ENCODE measurements at regions not wholly inside any gene's neighbourhood (a gene's known extent, or its start where the extent isn't known, plus 50 kb on each side); places are given as distances from the start of the nearest gene placed in this dataset.

DNA sequence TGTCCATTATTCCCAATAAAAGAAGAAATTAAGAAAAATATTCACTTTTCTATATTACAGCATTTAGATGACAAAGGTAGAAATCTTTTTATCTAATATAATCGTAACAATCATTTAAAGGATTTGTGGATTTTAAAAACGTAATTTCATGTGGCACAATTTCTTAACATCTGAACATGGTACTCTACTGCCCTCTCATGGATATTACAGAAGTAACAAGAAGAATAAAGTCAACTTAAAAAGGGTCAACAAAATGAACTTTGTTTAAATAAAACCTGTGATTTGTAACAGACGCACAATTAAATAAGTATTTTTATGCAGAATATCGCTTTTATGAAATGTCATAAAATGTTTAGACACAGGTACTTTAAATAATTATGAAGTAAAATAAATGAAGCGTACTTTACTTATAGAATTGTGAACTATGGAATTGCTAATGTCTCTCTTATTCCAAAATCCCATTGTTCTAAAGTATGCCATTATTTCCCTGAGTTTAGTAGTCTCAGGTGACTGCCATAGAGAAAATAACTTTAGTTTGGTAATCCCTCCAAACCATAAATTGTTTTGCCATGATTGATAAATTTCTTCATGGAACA lies 366.8 kb upstream of the ZNF385D start:
- H3K4me1 ChIP-seq (ENCODE audit: control insufficient read depth in 1 of 2, insufficient read depth in 2 of 2, low read depth in 1 of 2, low read length in 1 of 2), result no peaks in the 10 kb centered on the region
- POLR2A ChIA-PET, result no interaction called here
- H3K9me3 ChIP-seq, result no peaks in the 10 kb centered on the region
- CTCF ChIA-PET, result interaction anchor here (1.3 to 2.0 kb wide), 3 partner anchors 35 to 366 kb away, joined by 3 to 8 read pairs (median 5); partner anchors contain the start of gene ZNF385D
- 12% methylated on average over 5 of the region's 5 CpGs for WGBS (ENCODE audit: low lambda C conversion rate)
- H2AFZ ChIP-seq (ENCODE audit: low read depth), result no peak overlapping the region
- H3K9ac ChIP-seq, result no peak overlapping the region
- H3K4me2 ChIP-seq, result no peak overlapping the region
- no peak overlapping the region; a peak in 1 of 4 replicates for H3K4me3 ChIP-seq (ENCODE audit: low read depth in 2 of 2, low read length in 1 of 2)
- H3K9me2 ChIP-seq, result no peaks in the 10 kb centered on the region
- no peaks in the 10 kb centered on the region for H3K27me3 ChIP-seq (ENCODE audit: insufficient read depth)
- no peaks in the 10 kb centered on the region for H4K20me1 ChIP-seq (ENCODE audit: insufficient read depth)
- peak; percentile 81 for TF ChIP-seq RAD21 (IDR thresholded peaks at IDR 0.05; ENCODE audit: low read length)
- TF ChIP-seq FOSL2 (IDR thresholded peaks at IDR 0.05; ENCODE audit: borderline replicate concordance, low read depth), result no peak
- no peak for TF ChIP-seq MXI1 (IDR thresholded peaks at IDR 0.05; ENCODE audit: low read depth, low read length)
- TF ChIP-seq, protein P1, sequence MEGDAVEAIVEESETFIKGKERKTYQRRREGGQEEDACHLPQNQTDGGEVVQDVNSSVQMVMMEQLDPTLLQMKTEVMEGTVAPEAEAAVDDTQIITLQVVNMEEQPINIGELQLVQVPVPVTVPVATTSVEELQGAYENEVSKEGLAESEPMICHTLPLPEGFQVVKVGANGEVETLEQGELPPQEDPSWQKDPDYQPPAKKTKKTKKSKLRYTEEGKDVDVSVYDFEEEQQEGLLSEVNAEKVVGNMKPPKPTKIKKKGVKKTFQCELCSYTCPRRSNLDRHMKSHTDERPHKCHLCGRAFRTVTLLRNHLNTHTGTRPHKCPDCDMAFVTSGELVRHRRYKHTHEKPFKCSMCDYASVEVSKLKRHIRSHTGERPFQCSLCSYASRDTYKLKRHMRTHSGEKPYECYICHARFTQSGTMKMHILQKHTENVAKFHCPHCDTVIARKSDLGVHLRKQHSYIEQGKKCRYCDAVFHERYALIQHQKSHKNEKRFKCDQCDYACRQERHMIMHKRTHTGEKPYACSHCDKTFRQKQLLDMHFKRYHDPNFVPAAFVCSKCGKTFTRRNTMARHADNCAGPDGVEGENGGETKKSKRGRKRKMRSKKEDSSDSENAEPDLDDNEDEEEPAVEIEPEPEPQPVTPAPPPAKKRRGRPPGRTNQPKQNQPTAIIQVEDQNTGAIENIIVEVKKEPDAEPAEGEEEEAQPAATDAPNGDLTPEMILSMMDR (IDR thresholded peaks at IDR 0.05), result peak; percentile 82
- peak; percentile 48 for TF ChIP-seq SMC3 (IDR thresholded peaks at IDR 0.05; ENCODE audit: low read depth, low read length)
- DNase-seq, result peak; percentile 6
- H3K36me3 ChIP-seq (replicated peaks in 1 of 2; ENCODE audit: control insufficient read depth in 1 of 2, insufficient read depth in 2 of 2, low read length in 1 of 2), result no peaks in the 10 kb centered on the region
- H3F3A ChIP-seq (replicated peaks; ENCODE audit: insufficient read depth), result no peaks in the 10 kb centered on the region
- H3K79me2 ChIP-seq (ENCODE audit: insufficient read depth), result no peaks in the 10 kb centered on the region
- H3K27ac ChIP-seq (ENCODE audit: low read depth in 2 of 2, low read length in 1 of 2), result no peak overlapping the region

DNA sequence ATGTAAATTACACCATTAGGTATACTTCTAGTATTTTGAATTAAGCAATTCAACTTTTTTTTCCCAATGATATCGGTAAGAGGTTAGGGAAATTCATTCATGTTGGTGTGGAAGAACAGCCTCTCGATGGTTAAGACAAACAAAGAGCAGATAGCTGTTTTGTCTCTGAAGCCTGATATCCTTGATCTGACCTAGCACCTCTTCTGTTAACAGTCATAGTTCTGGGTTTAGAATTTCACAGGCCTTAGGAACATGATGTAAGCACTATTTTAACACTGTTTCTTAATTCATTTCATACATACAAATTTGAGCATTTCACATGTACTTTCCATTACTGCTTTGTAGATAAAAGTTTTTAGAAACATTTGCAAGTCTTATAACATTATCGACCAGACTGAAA lies 367.5 kb upstream of the ZNF385D start:
- H3K9me3 ChIP-seq, result no peaks in the 10 kb centered on the region
- no peak for DNase-seq
- H3K9ac ChIP-seq, result no peak overlapping the region
- H4K20me1 ChIP-seq (ENCODE audit: insufficient read depth), result no peaks in the 10 kb centered on the region
- H3K27ac ChIP-seq (ENCODE audit: low read depth in 2 of 2, low read length in 1 of 2), result no peak overlapping the region
- H3K4me3 ChIP-seq (ENCODE audit: low read depth in 2 of 2, low read length in 1 of 2), result no peak overlapping the region
- ChIA-PET POLR2A (no interaction called here), CTCF (no interaction called here)
- no peaks in the 10 kb centered on the region for H3K4me1 ChIP-seq (ENCODE audit: control insufficient read depth in 1 of 2, insufficient read depth in 2 of 2, low read depth in 1 of 2, low read length in 1 of 2)
- TF ChIP-seq EZH2phosphoT487 (IDR thresholded peaks at IDR 0.05; ENCODE audit: borderline replicate concordance, low read depth), result no peak
- TF ChIP-seq, protein P1 (IDR thresholded peaks at IDR 0.05), result no peak
- H3K9me2 ChIP-seq, result no peaks in the 10 kb centered on the region
- H3K4me2 ChIP-seq, result no peak overlapping the region
- 24% methylated on average over 3 of the region's 3 CpGs for WGBS (ENCODE audit: low lambda C conversion rate)
- H3K27me3 ChIP-seq (ENCODE audit: insufficient read depth), result no peaks in the 10 kb centered on the region
- no peaks in the 10 kb centered on the region for H3K79me2 ChIP-seq (ENCODE audit: insufficient read depth)
- H2AFZ ChIP-seq (ENCODE audit: low read depth), result no peak overlapping the region
- no peaks in the 10 kb centered on the region for H3F3A ChIP-seq (replicated peaks; ENCODE audit: insufficient read depth)
- no peaks in the 10 kb centered on the region for H3K36me3 ChIP-seq (replicated peaks in 1 of 2; ENCODE audit: control insufficient read depth in 1 of 2, insufficient read depth in 2 of 2, low read length in 1 of 2)

Data from SK-N-SH (cell line).